Activated naive CD4-positive, alpha-beta T cell treated with anti-CD3 and anti-CD28 coated beads, Interleukin-2, amount 10 ng/mL, durations not matched to agents 7 days and 5 days (primary cell): ENCODE measurements at regions not wholly inside any gene's neighbourhood (a gene's known extent, or its start where the extent isn't known, plus 50 kb on each side); places are given as distances from the start of the nearest gene placed in this dataset.
"Not testable (repeated sequence)": the region's sequence is repeated elsewhere in the genome, so short reads cannot be mapped to it uniquely, and the experiment has no call there.

Source experiments
- CTCF ChIA-PET: fragments of 350-600 bp; sonication (Branson Sonifier 250); formaldehyde crosslinking; loops from one replicate; lab custom pipeline; 2021; ENCODE audit warnings: antibody characterized with exemption; lab: Charles Lee
- DNase-seq: peaks from one replicate; pipeline ENCODE4 v3.0.0-alpha.2; 2020
- H3K27ac Mint-ChIP-seq: one replicate; pipeline ENCODE4 v1.8.0; 2021; ENCODE audit warnings: mild to moderate bottlenecking, moderate library complexity, mixed read lengths
- H3K27me3 Mint-ChIP-seq: one replicate; pipeline ENCODE4 v1.8.0; 2021; ENCODE audit warnings: mild to moderate bottlenecking, mixed read lengths
- H3K36me3 Mint-ChIP-seq: one replicate; pipeline ENCODE4 v1.8.0; 2021; ENCODE audit warnings: mixed read lengths
- H3K4me1 Mint-ChIP-seq: one replicate; pipeline ENCODE4 v1.8.0; 2021; ENCODE audit warnings: mixed read lengths
- H3K4me3 Mint-ChIP-seq: one replicate; pipeline ENCODE4 v1.8.0; 2021; ENCODE audit warnings: mild to moderate bottlenecking, moderate library complexity, mixed read lengths
- H3K9me3 Mint-ChIP-seq: one replicate; pipeline ENCODE4 v1.8.0; 2021; ENCODE audit warnings: mixed read lengths

- peaks cover 6% of the 10 kb centered on the region for H3K27me3 Mint-ChIP-seq
- CTCF ChIA-PET, result no interaction called here
- H3K27ac Mint-ChIP-seq, result no peak overlapping the region
- H3K4me3 Mint-ChIP-seq, result no peak overlapping the region
- no peaks in the 10 kb centered on the region for H3K4me1 Mint-ChIP-seq
- H3K36me3 Mint-ChIP-seq, result no peaks in the 10 kb centered on the region
- peaks cover 10% of the 10 kb centered on the region for H3K9me3 Mint-ChIP-seq
- DNase-seq, result no peak
Measured at GRCh38 chr12:68984796-68985573, 52.0 kb upstream of the CPM start.

DNA sequence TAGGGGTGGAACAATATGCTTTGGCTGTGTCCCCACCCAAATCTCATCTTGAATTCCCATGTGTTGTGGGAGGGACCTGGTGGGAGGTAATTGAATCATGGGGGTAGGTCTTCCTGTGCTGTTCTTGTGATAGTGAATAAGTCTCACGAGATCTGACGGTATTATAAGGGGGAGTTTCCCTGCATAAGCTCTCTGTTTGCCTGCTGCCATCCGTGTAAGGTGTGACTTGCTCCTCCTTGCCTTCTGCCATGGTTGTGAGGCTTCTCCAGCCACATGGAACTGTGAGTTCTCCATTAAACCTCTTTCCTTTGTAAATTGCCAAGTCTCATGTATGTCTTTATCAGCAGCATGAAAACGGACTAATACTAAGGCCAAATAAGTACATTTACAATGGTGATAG, 64.6 kb upstream of the CPM start:
- CTCF ChIA-PET, result interaction anchor here (1.0 kb wide), 1 partner anchor 130 kb away, joined by 3 read pairs; no protein-coding TSS in a partner anchor
- DNase-seq, H3K36me3 Mint-ChIP-seq, H3K9me3 Mint-ChIP-seq, H3K4me3 Mint-ChIP-seq, H3K27me3 Mint-ChIP-seq, H3K27ac Mint-ChIP-seq, H3K4me1 Mint-ChIP-seq: not testable (repeated sequence)

GRCh38 chr12:68998041-68998440, 65.1 kb upstream of the CPM start:
- no peak for DNase-seq

DNA sequence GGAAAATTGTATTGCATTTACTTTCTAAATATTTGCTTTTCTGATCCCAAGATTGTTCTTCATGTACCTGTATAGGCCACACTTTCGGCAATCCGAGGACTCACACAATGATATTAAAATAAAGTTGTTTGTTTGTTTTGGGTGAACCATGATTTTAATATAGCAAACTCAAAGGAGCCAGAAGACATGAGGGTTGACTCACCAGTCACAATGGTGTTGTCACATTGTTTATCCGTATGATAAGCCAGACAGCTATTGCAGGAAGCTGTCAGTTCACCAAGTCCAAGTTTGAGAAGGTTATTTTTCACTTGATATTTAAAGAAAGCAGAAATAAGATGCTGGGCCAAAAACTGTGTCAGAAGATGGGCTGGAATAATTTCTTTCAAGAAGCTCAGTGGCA, 67.1 kb upstream of the CPM start:
- Mint-ChIP-seq H3K9me3 (peaks cover 7% of the 10 kb centered on the region), H3K27ac (no peak overlapping the region), H3K4me3 (no peak overlapping the region), H3K36me3 (no peaks in the 10 kb centered on the region), H3K4me1 (no peaks in the 10 kb centered on the region), H3K27me3 (peaks cover 4% of the 10 kb centered on the region)
- DNase-seq, result no peak
- CTCF ChIA-PET, result no interaction called here

More at GRCh38 chr12:68998041-68998440, 65.1 kb upstream of the CPM start:
- CTCF ChIA-PET, result interaction anchor here (1.0 kb wide), 1 partner anchor 131 kb away, joined by 3 read pairs; no protein-coding TSS in a partner anchor
- H3K27ac Mint-ChIP-seq, result no peak overlapping the region
- no peaks in the 10 kb centered on the region for H3K36me3 Mint-ChIP-seq
- peaks cover 7% of the 10 kb centered on the region for H3K9me3 Mint-ChIP-seq
- peaks cover 4% of the 10 kb centered on the region for H3K27me3 Mint-ChIP-seq
- no peak overlapping the region for H3K4me3 Mint-ChIP-seq
- no peaks in the 10 kb centered on the region for H3K4me1 Mint-ChIP-seq

- CTCF ChIA-PET, result interaction anchor here (0.8 kb wide), 1 partner anchor 41 kb away, joined by 3 read pairs; no protein-coding TSS in a partner anchor
- peaks cover 4% of the 10 kb centered on the region for H3K27me3 Mint-ChIP-seq
- no peaks in the 10 kb centered on the region for H3K4me1 Mint-ChIP-seq
- H3K36me3 Mint-ChIP-seq, result no peaks in the 10 kb centered on the region
- H3K4me3 Mint-ChIP-seq, result no peak overlapping the region
- no peak overlapping the region for H3K27ac Mint-ChIP-seq
- no peak for DNase-seq
- H3K9me3 Mint-ChIP-seq, result peaks cover 7% of the 10 kb centered on the region
Measured at GRCh38 chr12:69000540-69001243, 67.7 kb upstream of the CPM start.

DNA sequence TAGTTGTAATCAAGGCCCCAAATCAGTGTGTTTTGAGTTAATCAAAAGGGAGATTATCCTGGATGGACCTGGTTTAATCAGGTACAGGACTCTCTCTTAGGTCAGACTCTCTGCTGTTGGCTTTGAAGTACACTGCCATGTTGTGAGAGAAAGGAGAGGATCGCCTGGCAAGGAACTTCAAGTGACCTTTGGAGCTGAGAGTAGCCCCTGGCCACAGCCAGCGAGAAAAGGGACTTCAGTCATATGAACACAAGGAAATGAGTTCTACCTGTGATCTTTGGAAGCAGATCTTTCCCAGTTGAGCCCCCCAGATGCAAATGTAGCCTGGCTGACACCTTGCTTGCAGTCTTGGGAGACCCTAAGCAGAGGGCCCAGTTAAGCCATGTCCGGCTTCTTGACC, 68.3 kb upstream of the CPM start:
- peaks cover 7% of the 10 kb centered on the region for H3K9me3 Mint-ChIP-seq
- CTCF ChIA-PET, result interaction anchor here (0.8 kb wide), 1 partner anchor 42 kb away, joined by 3 read pairs; no protein-coding TSS in a partner anchor
- H3K27ac Mint-ChIP-seq, result no peak overlapping the region
- H3K36me3 Mint-ChIP-seq, result no peaks in the 10 kb centered on the region
- H3K4me3 Mint-ChIP-seq, result no peak overlapping the region
- DNase-seq, result no peak
- peaks cover 4% of the 10 kb centered on the region for H3K27me3 Mint-ChIP-seq
- no peaks in the 10 kb centered on the region for H3K4me1 Mint-ChIP-seq

DNA sequence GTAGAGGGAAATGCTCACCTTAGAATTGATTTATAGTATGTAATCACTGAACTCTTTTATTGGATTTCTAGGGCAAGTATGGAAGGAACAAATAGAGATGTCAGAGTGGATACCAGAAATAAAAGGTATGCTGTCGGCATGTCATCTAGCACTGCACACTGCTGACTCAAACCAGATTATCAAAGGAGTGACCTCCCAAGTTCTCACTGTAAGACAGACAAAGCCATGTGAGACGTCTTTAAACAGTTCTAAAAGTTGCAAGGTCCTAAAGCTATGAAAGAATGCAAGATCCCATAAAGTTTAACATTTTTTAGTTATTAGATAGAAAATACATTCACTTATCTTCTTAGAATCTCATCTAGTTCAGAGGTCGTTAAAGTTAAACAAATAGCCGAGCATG, 70.0 kb upstream of the CPM start:
- Mint-ChIP-seq H3K27ac (no peak overlapping the region), H3K9me3 (peaks cover 4% of the 10 kb centered on the region), H3K4me1 (peaks cover 3% of the 10 kb centered on the region), H3K27me3 (peaks cover 4% of the 10 kb centered on the region), H3K4me3 (no peak overlapping the region), H3K36me3 (no peaks in the 10 kb centered on the region)
- DNase-seq, result no peak
- CTCF ChIA-PET, result no interaction called here

- no peak for DNase-seq
- CTCF ChIA-PET, result no interaction called here
- Mint-ChIP-seq H3K27me3 (peaks cover 8% of the 10 kb centered on the region), H3K4me3 (no peak overlapping the region), H3K27ac (no peak overlapping the region), H3K9me3 (peaks cover 4% of the 10 kb centered on the region), H3K4me1 (peaks cover 3% of the 10 kb centered on the region), H3K36me3 (no peaks in the 10 kb centered on the region)
Measured at GRCh38 chr12:69003991-69004390, 71.0 kb upstream of the CPM start.

DNA sequence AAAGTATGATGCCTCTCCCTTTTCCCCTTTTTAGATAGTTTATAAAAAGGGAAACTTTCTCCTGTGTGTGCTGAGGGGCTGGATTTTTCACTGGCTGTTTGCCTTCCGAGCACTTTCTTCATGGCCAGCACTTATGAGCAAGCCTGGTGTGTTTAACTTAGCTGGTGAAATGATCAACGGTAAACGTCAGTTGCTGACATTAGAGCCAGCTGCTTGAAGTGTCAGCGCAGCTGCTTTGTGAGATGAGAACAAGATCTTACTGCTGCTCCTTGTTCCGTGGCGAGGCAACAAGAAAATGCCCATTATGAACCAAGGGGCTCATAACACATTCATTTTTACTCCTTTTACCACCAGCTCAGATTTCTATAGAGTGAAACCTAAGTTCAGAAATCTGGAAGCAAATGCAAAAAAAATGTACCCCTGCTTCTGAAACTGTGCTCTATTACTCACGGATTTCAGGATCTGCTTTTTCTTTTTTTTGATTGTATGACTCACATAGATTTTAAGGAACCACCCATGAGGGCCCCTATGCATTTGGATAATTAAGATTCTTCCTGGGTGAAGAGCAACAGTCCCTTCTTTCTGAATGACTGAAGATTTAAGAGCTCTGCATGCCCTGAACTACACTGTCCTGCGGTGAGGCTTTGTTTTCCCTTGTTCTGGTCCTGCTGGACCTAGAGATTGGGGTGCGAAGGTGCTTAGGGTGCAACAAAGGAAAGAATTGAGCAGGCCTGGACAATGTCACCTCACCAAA, 74.3 kb upstream of the CPM start:
- no peak overlapping the region for H3K27ac Mint-ChIP-seq
- H3K4me3 Mint-ChIP-seq, result no peak overlapping the region
- CTCF ChIA-PET, result no interaction called here
- no peaks in the 10 kb centered on the region for H3K36me3 Mint-ChIP-seq
- H3K9me3 Mint-ChIP-seq, result no peaks in the 10 kb centered on the region
- DNase-seq, result no peak
- H3K4me1 Mint-ChIP-seq, result peaks cover 3% of the 10 kb centered on the region
- peaks cover 6% of the 10 kb centered on the region for H3K27me3 Mint-ChIP-seq

DNA sequence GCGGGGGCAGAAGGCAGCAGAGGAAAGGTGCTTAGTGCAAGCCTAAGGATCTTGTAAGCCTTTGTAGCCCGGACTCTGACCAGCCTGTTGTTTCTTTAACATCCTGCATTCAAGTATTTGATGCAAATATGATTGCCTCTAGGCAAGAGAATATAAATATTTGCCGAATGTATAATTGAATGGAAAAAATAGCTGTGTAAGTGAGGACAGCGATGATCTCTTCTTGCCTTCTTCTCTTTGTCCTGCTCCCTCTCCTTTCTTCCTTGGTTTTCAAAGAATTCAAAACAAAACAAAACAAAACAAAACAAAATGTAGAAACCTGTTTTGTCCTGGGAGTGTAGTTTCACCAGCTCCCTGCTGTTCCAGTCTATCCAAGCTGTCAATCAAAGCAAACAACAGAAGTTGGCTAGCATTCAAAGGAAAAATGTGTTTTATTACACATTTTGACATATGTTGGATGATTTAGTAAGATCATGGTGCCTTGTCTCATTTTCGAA, 74.9 kb upstream of the CPM start:
- no peak overlapping the region for H3K27ac Mint-ChIP-seq
- H3K9me3 Mint-ChIP-seq, result no peaks in the 10 kb centered on the region
- H3K27me3 Mint-ChIP-seq, result peaks cover 6% of the 10 kb centered on the region
- no peak overlapping the region for H3K4me3 Mint-ChIP-seq
- H3K36me3 Mint-ChIP-seq, result no peaks in the 10 kb centered on the region
- DNase-seq, result no peak
- peaks cover 3% of the 10 kb centered on the region for H3K4me1 Mint-ChIP-seq
- CTCF ChIA-PET, result no interaction called here

DNA sequence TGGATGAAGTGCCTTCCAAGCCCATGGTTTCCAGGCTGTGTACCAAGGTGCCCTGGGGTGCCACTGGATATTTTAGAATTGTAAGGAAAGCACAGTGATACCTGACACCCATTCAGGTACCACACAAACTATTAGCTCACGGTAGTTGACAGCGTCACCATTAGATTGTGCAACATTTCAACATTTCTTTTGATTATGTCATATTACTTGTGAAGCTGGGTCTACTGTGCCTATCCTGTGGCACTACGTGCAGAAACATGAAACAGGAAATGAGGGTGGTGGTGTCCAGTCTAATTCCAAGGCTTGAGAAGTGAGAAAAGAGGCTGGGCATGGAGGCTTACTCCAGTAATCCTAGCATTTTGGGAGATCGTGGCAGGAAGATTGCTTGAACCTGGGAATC, 75.5 kb upstream of the CPM start:
- peaks cover 3% of the 10 kb centered on the region for H3K4me1 Mint-ChIP-seq
- DNase-seq, result no peak
- H3K36me3 Mint-ChIP-seq, result no peaks in the 10 kb centered on the region
- no peaks in the 10 kb centered on the region for H3K9me3 Mint-ChIP-seq
- CTCF ChIA-PET, result no interaction called here
- H3K27ac Mint-ChIP-seq, result no peak overlapping the region
- peaks cover 6% of the 10 kb centered on the region for H3K27me3 Mint-ChIP-seq
- no peak overlapping the region for H3K4me3 Mint-ChIP-seq

DNA sequence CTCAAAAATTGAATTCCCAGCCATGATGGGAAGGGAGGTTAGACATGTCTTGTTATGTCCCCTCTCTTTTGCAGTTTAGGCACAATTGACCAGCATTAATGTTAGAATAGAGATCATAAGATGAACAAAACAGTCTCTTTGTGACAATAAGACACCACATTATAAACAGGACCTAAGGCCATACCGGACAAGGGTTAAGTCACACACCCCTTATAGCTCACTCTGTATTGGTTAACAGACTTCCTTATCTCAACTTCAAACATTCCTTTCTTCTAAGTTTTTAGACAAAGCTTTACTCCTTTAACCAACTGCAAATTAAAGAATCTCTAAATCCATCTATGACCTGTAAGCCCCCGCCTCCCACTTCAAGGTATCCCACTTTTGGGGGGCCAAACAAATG, 81.1 kb upstream of the CPM start:
- no peaks in the 10 kb centered on the region for H3K4me1 Mint-ChIP-seq
- H3K36me3 Mint-ChIP-seq, result no peaks in the 10 kb centered on the region

DNA sequence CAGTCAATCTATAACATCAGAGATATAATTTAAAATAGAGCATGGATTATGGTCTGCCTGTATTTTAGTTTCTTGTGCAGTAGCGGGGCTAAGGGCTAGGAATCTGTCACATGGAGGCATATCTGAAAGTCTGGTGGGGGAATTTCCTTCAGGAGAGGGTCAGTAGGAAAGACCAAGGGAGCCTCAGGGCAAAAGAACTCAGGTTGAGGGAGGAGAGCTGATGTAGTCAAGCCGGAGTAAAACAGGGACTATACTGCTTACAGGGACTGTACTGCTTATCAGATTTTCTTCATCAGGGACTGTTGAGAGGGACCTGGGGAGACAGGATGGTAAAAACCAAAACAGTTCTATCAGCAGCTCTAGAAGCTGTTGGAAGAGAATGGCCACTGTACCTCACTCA, 82.0 kb upstream of the CPM start:
- Mint-ChIP-seq H3K9me3 (no peaks in the 10 kb centered on the region), H3K27ac (no peak overlapping the region), H3K27me3 (peaks cover 7% of the 10 kb centered on the region), H3K4me3 (no peak overlapping the region), H3K4me1 (no peaks in the 10 kb centered on the region), H3K36me3 (no peaks in the 10 kb centered on the region)
- CTCF ChIA-PET, result no interaction called here
- no peak for DNase-seq

More for the DNA sequence above, 81.1 kb upstream of the CPM start:
- H3K27me3 Mint-ChIP-seq, result peaks cover 8% of the 10 kb centered on the region
- no peak for DNase-seq
- no peak overlapping the region for H3K4me3 Mint-ChIP-seq
- no peaks in the 10 kb centered on the region for H3K9me3 Mint-ChIP-seq
- no peak overlapping the region for H3K27ac Mint-ChIP-seq
- CTCF ChIA-PET, result no interaction called here

- Mint-ChIP-seq H3K4me1 (no peaks in the 10 kb centered on the region), H3K27ac (no peak overlapping the region), H3K4me3 (no peak overlapping the region), H3K36me3 (no peaks in the 10 kb centered on the region), H3K27me3 (peaks cover 7% of the 10 kb centered on the region), H3K9me3 (no peaks in the 10 kb centered on the region)
- CTCF ChIA-PET, result no interaction called here
- DNase-seq, result no peak
Measured at GRCh38 chr12:69015831-69016230, 82.9 kb upstream of the CPM start.
